Skin of body (tissue), 1 donor: ENCODE measurements at regions not wholly inside any gene's neighbourhood (a gene's known extent, or its start where the extent isn't known, plus 50 kb on each side); places are given as distances from the start of the nearest gene placed in this dataset.
A peak's percentile ranks its signal among the peaks of the same experiment; 100 is the strongest.
"Not testable (repeated sequence)": the region's sequence is repeated elsewhere in the genome, so short reads cannot be mapped to it uniquely, and the experiment has no call there.

Source experiments
- DNase-seq: peaks from one replicate; lab custom pipeline; 2025; lab: John Stamatoyannopoulos, UW

DNA sequence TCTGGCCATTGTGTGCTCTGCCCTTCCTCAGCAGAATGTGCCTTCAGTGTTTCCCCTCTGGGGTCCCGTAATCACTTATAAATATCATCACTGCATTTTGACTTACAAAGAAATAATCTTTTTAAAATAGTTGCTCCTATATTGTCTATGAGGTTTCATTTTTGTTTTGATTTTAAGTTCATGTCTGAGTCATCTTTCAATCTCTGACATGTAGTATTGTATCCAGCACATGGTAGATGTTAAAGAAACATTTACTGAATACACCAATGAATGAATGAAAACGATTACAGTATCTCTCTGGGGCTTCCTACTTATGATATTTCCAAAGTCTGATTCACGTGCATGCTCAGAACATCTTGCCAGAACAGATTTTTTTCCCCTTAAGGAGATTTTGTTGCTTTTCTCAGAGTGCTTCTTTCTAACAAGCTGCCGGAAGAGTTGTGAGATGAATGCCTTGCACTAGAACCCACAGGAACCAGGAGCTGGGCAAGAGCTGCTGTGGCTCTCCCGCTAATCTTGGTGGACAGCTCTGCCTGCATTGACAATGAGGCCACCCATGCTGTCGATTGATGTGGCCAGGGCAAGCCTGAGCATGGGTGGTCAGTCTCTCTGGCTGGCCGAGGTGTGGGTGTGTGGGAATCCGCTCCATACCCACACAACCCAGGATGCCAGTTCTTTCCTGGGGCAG lies 199.4 kb downstream of the CYRIA start:
- DNase-seq: peak; percentile 24

DNA sequence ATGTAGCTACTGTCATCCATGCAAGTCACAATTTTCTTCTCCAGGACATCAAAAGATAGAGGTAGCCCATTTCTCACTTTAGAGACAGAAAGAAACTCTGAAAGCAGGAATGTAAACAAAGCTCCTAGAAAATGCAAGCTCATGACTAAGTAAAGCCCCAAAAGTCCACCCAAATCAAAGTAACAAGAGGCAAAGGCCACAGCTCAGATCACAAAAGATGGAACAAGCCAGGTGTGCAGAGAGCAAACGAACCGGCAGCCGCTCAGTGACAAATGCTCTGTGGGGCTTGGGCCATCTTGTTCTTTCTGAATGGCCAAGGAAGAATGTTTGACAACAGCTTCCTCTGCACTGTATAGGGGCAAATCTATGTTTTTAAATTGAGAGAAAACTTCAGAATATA lies 201.0 kb downstream of the CYRIA start:
- no peak for DNase-seq

DNA sequence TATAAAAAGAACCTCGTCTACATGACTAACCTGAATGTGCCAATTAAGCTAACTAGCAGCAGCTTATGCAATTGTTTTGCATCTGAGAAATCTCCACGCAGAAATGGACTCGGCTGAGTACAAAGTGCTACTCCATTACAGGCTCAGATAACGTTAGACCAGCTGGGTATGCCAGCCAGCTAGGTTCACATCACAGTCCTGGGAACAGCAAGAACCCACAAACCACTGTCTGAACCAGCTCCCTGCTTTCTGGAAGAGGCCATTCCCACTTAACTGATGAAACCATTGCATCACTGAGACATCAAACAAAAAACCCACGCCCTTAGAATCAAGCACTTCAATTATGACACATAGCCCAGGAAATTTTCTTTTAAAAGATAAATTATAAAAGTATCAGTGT lies 202.7 kb downstream of the CYRIA start:
- DNase-seq: no peak

DNA sequence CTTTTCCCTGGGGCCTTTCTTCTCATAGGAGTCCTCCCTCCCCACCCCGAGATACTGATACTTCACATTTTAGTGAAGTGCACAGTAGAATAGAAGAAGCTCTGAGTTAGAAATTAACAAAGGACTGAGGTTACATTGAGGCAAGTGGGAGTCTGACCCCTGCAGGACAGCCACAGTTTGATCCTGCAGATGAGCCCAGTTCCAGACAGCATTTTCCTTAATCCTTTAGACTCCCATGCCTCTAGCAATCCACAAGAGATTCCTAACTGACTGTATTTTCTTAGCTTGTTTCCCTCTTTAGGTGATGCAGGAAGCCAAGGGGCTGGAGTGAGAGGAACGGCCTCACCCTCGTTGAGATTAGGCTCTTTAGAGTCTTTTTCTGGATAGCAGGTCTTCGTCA lies 204.0 kb downstream of the CYRIA start:
- no peak for DNase-seq

DNA sequence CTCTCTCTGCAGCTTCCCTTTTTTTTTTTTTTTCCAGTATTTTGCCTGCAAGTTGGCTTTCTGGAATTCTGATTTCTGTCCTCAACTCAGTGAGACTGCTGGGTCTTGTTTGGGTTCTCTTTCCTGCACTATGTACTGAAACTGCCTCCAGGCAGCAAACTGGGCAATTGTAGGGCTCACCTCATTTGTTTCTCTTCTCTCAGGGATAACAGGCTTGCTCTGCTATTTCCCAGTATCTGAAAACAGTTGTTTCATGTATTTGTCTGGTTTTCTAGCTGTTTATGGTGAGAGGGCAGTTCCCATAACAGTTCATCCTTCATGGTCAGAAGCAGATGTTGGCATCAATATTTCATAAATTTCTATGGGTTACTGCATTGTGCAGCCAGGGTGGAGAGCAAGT lies 206.0 kb downstream of the CYRIA start:
- DNase-seq: no peak

DNA sequence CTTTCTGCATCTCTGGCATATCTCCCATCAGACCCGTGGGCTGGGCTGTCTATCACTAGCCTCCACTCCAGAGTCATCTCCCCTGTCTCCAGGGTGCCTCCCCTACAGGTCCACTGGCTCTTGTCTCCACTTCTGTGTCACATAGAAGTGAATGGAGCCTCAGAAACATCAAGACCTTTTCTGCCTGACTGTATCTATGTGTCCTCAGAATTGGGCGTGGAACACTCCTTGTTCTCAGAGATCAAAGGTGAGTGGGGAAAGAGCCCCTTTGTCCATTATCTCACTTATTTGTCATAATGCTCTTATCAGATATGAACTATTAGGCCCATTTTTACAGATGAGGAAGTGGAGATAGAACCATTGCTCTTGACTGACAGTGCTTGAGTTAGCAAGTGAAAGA lies 211.0 kb downstream of the CYRIA start:
- DNase-seq: no peak

DNA sequence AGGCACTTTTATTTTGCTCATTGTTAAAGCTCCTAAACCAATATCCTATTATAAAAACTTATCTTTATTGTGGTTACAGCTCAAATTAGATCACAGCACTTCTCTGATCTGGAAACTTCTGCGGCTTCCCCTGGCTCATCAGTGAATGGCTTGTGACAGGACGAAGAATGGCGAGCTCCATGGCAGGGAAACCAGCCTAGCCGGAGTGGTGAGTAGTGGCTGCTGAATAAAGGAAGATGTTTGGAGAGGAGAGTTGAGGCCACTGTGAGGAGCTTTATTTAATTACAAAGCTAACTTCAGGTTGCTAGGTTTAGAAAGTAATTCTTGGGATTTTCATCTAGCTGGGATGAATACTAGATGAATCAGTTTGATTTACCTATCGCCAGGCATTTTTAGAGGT lies 213.5 kb downstream of the CYRIA start:
- DNase-seq: no peak

DNA sequence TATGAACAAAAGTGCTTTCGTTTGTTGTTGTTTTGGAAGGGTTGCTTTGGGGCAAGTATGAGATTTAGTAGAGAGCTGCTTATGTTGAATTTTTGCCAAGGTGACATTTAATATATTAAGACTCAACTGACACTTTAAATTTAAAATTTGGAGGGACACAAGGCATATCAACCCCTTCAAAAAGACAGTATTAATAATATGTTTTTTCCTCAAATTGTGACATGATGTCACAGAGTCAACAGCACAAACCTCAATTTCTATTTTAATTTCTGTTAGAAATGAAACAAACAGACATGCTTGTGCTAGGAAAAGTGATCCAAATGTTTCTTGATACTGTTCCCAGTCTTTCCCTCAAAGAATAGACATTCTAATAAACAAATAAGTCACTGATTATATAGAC lies 218.9 kb downstream of the CYRIA start:
- DNase-seq: no peak

DNA sequence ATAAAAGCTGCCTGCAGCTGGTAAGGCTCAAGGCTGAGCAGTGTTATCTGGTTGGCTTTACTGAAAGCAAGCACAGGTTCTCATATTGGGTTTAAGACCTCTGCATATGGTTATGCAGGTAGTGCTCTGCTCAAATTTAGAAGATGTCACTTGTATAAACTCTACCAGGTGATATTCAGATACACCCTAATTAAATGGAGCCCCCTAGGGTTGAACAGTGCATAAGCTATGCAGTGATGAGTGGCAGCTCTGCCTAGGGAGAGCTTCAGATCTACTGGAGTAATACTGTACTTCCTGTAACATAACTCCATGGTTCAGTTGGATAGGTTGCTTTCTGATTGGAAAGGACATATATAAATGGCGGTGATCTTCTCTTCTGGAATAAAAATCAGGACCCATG lies 222.7 kb downstream of the CYRIA start:
- no peak for DNase-seq

DNA sequence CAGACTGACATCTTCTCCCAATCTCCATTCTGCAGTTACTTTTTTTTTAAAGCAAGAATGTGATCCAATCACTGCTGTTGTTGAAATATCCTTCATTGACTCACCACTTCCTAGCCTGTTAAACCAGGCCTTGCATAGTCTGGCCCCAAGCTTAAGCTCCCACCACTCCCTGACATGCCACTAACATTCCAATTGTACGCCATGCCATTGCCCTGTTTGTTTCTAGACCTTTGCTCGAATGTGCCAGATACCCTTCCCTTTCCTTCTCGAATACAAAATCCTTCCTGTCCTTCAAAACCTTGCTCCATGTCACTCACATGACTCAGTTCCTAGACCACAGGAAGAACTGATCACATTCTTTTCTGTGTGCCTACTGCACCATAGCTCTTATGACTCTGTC lies 224.2 kb downstream of the CYRIA start:
- DNase-seq: no peak

DNA sequence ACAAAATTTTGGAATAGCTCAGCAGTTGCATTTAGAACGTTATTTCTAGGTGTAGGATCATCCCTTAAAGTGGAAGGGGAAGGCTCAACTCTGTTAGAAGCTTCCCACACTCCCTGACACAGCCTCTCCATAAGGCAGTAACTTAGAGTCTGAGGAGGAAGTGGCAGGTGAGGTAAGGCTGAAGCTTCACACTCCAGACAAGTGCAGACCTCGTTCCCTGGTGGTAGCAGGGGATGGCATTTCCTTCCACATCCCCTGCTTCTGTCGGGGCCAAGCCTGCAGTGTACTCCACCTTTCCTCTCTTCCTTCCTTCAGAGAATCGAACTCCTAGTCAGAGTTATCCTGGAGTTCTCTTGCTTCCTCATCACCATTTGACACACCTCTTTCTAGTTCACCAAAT lies 224.7 kb downstream of the CYRIA start:
- DNase-seq: no peak

DNA sequence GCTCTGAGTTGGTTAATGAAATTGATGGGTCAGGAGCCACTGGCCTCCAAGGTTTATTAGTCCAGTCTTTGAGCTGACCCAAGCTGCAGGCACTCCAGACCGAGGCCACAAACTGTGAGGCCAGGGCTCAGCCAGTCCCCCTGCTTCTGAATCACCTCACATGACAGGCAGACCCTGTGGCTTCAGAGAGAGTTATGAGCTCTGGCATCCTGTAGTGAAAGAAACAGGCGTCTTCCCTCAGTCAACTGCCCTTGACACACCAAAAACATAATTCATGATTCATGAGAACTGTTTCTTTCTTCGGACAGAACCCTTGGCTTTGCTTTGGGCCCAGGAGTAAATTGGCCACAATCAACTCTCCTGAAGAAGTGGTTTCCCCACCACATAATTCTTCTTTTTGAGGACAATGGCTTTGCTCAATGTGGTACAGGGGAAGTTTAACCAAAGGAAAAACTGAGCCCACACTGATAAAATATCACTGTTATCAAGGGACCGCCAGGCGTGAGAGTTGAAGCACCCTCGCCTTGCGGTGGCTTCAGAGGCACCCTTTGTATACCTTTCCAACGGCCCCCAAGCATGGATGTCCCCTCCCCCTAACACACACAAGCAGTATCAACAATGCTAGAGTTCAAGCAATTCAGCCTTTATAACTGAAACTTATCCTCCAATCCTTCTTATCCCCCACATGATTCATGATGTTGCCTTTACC lies 226.9 kb downstream of the CYRIA start:
- no peak for DNase-seq

DNA sequence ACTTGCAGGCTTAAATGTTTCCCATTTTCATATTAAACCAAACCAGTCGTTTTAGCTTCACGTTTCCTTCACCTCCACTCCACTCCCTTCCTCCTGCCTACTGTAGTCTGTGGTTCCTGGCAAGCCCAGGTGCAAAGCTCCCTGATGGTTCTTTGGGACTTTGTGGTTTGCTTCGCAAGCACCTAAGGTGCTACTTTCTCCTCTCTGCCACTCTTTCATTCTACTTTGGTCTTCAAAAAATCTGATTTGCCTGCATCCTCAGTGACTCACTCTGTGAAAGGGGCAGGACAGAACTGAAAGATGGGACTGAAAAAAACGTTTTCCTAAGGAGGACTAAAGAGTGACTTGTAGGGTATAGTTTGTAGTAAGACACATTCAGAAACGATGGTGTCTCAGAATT lies 228.4 kb downstream of the CYRIA start:
- DNase-seq: no peak

DNA sequence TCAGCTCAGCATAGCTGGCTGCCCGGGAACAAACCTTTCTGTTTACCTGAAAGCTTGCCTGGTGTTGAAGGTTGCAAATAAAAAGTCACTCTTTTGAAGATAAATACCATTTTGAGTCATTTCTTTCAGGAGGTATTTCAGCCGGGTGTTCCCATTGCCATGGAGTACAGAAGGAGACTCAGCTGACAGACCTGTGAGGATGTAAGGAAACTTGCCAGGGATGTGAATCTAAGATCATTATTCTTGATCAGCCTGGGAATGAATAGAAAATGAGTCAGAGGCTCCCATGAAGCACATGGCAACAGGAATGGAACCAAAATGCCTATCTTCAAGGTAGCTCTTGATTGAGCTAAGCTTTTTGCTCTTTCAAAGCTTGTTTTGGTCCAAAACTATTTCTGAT lies 231.2 kb downstream of the CYRIA start:
- no peak for DNase-seq

DNA sequence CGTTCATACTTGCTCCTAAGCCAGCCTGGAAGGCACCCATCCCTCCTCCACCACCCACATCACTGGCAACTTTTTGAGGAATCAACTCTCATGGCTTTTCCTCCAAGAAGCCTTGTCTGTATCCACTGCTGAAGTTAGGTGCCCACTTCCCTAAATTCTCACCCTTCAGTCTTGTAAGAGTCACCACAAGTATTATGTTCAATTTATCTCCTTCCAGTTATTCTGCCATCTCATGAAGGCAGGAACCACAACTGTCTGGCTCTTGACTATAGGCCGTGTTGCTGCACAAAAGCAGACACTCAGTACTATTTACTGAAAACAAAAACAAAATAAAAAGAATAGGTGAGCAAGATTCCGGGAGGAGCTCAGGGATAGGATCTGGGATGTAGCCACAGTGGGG lies 234.8 kb downstream of the CYRIA start:
- DNase-seq: no peak

DNA sequence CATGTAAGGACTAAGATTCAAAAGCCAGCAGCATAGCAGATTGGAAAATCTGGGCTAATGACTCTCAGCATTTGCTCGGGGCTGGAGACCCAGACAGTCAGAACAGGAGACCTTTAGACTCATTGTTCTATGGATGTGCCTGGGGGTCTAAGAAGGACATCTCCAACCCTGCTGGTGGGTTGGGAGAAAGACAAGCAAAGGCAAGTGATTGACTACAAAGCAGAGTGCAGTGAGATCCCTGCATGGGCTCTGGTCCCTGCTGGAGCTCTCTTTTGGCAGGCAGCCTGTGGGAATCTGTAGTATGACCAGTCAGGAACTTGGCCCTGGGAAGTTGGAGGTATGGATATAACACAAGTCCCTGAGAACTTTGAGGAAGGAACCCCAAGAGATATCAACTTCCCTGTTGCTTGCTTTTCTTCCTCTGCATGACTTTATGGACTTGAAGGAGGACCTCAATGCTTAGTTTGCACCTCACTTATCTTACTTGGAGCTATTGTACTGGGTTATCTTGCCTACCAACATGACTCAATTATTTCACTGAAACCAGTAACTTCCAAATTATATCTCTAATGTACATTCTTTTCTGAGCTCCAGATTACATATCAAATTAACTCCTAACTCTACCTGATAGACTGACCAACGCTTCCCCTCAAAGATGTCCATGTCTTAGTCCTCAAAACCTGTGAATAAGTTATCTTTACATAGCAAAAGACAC lies 236.0 kb downstream of the CYRIA start:
- DNase-seq: no peak

DNA sequence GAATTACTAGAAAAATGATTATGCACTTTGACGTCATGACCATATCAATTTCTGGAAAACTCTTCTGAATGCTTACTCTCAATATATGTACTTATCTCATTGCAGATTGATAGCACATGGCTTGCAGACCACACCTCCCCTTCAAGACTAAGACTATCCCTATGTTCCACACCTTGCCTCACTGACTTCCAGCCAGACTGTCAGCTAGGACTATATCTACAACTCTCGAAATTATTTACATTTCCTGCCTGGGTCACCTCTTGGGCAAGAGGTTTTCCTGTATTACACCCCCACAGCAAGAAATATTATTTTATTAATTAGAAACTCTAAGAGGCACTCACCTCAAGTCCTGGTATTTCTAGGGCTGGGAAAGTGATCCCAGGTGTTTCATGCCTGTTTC lies 236.6 kb downstream of the CYRIA start:
- no peak for DNase-seq

DNA sequence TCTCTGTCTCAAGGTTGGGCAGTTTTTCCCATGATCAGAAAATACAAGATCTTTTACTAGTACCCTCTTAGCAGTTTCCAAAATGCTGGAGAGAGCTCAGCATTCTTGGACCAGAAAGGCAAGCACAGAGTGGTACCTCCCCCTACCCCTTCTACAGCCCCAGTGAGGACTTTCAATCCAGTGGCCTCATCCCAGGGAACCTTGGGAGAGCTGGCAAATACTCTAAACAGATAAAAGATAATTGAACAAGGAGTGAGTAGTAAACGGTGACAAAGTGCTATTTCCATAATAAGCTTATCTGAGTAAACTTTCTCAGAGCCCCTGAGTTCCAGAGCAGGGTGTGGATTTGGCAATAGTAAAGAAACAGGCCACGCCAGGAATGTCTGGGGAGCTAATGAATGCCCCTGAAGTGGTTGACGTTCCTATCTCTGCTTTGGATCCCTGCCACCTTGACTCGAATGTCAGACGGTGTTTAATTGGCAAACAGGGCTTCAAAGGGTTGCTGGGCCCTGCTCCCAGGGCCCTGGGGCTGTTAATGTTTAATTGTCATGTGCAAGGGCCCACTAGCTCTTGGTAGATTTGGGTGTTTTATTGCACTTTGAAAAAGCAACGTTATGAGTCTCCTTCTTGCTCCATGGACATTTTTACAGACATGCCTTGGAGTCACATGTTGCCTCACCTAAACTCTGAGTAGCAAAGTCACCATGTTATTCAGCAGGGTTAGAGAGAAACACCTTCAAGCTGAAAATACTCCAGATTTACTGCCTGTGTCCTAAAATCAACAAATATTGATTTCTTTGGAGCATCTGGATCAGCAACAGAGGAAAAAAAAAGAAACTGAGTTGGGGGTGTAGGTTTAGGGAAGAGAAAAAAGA lies 239.9 kb downstream of the CYRIA start:
- DNase-seq: peak; percentile 6

DNA sequence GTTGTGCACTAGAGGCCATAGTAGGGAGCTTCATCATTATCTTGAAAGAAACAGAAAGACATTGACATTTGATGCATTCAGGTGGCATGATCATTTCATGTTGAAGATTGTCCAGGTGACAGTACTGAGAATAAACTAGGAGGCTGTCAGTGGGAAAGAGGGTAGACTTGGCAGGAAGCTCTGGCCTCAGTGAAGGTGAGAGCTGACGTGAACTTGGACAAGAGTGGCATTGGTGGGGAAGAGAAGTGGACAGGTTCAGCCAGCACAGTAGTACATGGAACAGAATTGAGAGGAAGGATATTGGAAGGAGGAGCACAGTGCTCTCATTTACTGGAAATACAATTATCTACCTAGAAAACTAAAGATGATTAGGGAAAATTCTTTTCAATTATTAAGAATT lies 245.2 kb downstream of the CYRIA start:
- no peak for DNase-seq

DNA sequence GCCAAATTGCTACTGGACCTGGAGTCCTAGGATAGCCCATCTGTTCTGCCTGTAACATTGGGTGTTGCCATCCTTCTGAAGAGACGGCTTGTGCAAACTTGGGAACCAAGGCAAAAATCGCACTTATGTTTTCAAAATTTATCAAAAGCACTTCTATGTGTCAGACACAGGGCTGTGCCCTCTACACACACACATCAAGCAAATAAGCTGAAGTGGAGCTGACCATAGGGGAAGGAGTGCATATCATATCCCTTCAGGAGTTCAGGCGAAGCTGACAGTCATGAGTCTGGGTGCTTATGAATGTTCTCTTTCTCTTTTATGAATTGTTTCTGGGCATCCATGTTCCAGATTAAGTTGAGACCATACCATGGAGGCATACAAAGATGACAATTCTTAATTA lies 247.9 kb downstream of the CYRIA start:
- no peak for DNase-seq

DNA sequence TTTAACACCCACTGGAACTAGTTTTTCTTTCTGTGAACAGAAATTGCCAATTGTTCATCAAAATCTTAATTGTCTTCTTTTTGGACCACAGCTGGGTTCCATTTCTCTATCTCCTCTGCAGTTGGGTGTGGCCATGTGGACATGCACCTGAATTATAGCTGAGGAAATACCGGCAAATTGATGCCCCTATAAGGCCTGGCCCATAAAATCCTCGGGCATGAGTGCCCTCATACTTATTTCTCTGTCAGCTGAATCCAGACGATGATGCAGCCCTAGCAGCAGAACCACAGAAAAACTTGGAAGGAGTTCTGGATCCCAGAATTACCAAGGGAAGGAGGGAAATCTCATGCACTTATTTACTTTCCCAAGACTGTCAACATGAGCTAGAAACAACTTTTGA lies 249.0 kb downstream of the CYRIA start:
- no peak for DNase-seq

DNA sequence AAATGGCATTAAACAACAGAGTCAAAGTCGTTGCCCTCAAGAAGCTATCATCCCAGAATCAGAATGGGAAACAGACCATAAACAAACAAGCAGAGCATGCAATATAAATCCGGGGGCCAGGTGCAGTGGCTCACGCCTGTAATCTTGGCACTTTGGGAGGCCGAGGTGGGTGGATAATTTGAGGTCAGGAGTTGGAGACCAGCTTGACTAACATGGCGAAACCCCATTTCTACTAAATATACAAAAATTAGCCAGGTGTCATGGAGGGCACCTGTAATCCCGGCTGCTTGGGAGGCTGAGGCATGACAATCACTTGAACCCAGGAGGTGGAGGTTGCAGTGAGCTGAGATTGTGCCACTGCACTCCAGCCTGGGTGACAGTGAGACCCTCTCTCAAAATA lies 249.8 kb downstream of the CYRIA start:
- DNase-seq: not testable (repeated sequence)
